Osteoblast (primary cell): ENCODE measurements at regions not wholly inside any gene's neighbourhood (a gene's known extent, or its start where the extent isn't known, plus 50 kb on each side); places are given as distances from the start of the nearest gene placed in this dataset.

ENCODE experiments used
- DNase-seq: peaks from one replicate; pipeline ENCODE4 v3.0.0; 2011; ENCODE audit warnings: low spot score, mixed read lengths; ENCODE audit not compliant: insufficient read length; ENCODE audit errors: missing footprints
- H2AFZ ChIP-seq: 2 replicates; pipeline ENCODE4 v1.6.0; 2011; ENCODE audit warnings: mild to moderate bottlenecking, low read length
- H3K27ac ChIP-seq: 2 replicates; pipeline ENCODE4 v1.5.1; 2011; ENCODE audit warnings: mild to moderate bottlenecking, low read depth, low read length, moderate library complexity
- H3K27me3 ChIP-seq: 2 replicates; pipeline ENCODE4 v1.6.0; 2012; ENCODE audit warnings: mild to moderate bottlenecking, control low read depth, inconsistent platforms, low read length, moderate library complexity; ENCODE audit not compliant: insufficient read depth
- H3K36me3 ChIP-seq: 2 replicates; pipeline ENCODE4 v1.5.1; 2011; ENCODE audit warnings: mild to moderate bottlenecking, low read length, control low read depth, moderate library complexity; ENCODE audit not compliant: insufficient read depth
- H3K4me1 ChIP-seq: 2 replicates; pipeline ENCODE4 v1.5.1; 2011; ENCODE audit warnings: mild to moderate bottlenecking, low read length, control low read depth, moderate library complexity; ENCODE audit not compliant: insufficient read depth
- H3K4me2 ChIP-seq: 2 replicates; pipeline ENCODE4 v1.6.0; 2011; ENCODE audit warnings: mild to moderate bottlenecking, low read length; ENCODE audit not compliant: insufficient read depth
- H3K4me3 ChIP-seq: fragments of 200-600 bp; sonication (generic); 3 replicates; pipeline ENCODE4 v1.5.1; 2012; ENCODE audit warnings: mild to moderate bottlenecking, low read length, inconsistent platforms; ENCODE audit not compliant: insufficient read depth
- H3K79me2 ChIP-seq: 2 replicates; pipeline ENCODE4 v1.6.0; 2012; ENCODE audit warnings: mild to moderate bottlenecking, low read length, control low read depth, inconsistent platforms; ENCODE audit not compliant: insufficient read depth
- H3K9me3 ChIP-seq: 2 replicates; pipeline ENCODE4 v1.5.1; 2011; ENCODE audit warnings: low read depth, low read length, control low read depth
- H4K20me1 ChIP-seq: 2 replicates; pipeline ENCODE4 v1.6.0; 2012; ENCODE audit warnings: mild to moderate bottlenecking, low read length, control low read depth; ENCODE audit not compliant: insufficient read depth
- TF ChIP-seq, protein P1 (sequence below): IDR thresholded peaks from 2 replicates; pipeline ENCODE4 v1.5.1; 2011; ENCODE audit warnings: mild to moderate bottlenecking, low read depth, low read length, moderate library complexity; ENCODE audit errors: extremely low read depth

DNA sequence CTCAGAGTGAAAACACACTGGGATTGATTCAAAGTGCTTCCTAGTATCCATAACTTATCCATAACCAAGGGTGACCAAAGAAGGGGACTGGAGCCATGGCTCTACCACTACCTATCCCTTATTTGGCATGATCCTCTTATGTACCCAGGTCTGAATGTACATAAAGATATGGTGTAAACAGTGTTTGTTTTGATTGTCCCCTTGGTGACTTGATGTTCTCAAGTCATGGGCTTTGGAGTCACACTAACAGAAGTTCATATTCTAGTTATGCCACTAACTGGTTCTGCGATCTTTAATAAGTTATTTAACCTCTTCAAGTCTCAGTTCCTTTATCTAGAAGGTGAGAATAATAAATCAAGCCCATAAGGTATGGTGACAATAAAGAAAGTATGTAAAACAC is 283.4 kb upstream of the PTGER4 start:
- Histone ChIP-seq H3K4me3 (no peak overlapping the region), H3K4me2 (no peak overlapping the region), H3K27me3 (no peaks in the 10 kb centered on the region), H4K20me1 (no peaks in the 10 kb centered on the region), H2AFZ (no peak overlapping the region), H3K36me3 (no peaks in the 10 kb centered on the region), H3K9me3 (no peaks in the 10 kb centered on the region), H3K4me1 (peaks cover under 1% of the 10 kb centered on the region), H3K27ac (no peak overlapping the region), H3K79me2 (no peaks in the 10 kb centered on the region)
- TF ChIP-seq, protein P1, sequence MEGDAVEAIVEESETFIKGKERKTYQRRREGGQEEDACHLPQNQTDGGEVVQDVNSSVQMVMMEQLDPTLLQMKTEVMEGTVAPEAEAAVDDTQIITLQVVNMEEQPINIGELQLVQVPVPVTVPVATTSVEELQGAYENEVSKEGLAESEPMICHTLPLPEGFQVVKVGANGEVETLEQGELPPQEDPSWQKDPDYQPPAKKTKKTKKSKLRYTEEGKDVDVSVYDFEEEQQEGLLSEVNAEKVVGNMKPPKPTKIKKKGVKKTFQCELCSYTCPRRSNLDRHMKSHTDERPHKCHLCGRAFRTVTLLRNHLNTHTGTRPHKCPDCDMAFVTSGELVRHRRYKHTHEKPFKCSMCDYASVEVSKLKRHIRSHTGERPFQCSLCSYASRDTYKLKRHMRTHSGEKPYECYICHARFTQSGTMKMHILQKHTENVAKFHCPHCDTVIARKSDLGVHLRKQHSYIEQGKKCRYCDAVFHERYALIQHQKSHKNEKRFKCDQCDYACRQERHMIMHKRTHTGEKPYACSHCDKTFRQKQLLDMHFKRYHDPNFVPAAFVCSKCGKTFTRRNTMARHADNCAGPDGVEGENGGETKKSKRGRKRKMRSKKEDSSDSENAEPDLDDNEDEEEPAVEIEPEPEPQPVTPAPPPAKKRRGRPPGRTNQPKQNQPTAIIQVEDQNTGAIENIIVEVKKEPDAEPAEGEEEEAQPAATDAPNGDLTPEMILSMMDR: no peak
- no peak for DNase-seq

DNA sequence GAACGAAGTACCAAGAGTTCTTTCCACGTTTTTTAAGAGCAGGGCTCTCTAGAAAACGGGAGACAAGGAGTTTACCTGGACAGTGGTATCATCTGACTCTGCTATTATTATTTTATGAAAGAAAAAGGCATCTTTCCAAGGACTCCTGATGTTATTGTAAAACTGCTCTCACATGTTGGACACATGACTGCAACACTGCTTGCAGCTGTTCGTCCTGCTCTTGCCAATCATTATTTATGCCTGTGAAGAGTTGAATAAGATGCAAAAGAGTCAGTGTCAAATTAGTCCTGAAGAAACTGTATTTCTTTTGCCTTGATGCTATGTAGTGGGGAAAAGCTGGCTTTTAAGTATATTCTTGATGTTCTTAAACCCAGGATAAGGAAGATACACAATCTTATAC is 284.5 kb upstream of the PTGER4 start:
- Histone ChIP-seq H3K27ac (no peak overlapping the region), H4K20me1 (no peaks in the 10 kb centered on the region), H3K36me3 (no peaks in the 10 kb centered on the region), H3K79me2 (no peaks in the 10 kb centered on the region), H2AFZ (no peak overlapping the region), H3K27me3 (no peaks in the 10 kb centered on the region), H3K4me3 (no peak overlapping the region), H3K4me2 (no peak overlapping the region), H3K9me3 (no peaks in the 10 kb centered on the region), H3K4me1 (no peaks in the 10 kb centered on the region)
- TF ChIP-seq, protein P1: no peak
- no peak for DNase-seq

GRCh38 chr5:40394698-40395097 is 285.0 kb upstream of the PTGER4 start:
- H3K36me3 ChIP-seq: no peaks in the 10 kb centered on the region
- H3K27ac ChIP-seq: no peak overlapping the region
- H3K27me3 ChIP-seq: no peaks in the 10 kb centered on the region
- H3K79me2 ChIP-seq: no peaks in the 10 kb centered on the region
- H4K20me1 ChIP-seq: no peaks in the 10 kb centered on the region
- no peak overlapping the region for H3K4me2 ChIP-seq
- TF ChIP-seq, protein P1: no peak
- H3K4me3 ChIP-seq: no peak overlapping the region
- no peaks in the 10 kb centered on the region for H3K9me3 ChIP-seq
- H2AFZ ChIP-seq: no peak overlapping the region
- DNase-seq: no peak
- no peaks in the 10 kb centered on the region for H3K4me1 ChIP-seq

DNA sequence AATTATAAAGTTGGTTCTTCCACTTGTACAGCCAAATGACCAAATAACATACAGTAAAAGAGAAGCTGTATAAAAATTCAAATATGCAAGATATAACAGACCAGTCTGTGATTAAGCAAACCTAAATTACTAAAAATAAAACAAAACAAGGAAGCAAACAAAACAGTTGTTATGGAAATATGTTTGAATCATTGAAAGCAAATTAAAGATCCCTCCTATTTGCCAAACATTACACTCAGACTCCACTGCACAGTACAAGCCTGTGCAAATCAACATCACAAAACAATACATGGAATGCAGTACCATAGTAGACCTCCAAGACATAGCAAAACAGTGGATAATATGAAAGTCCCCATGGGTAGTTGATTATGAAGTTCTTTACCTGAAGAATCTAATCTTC is 288.1 kb upstream of the PTGER4 start:
- Histone ChIP-seq H3K36me3 (no peaks in the 10 kb centered on the region), H3K79me2 (no peaks in the 10 kb centered on the region), H2AFZ (no peak overlapping the region), H3K9me3 (no peaks in the 10 kb centered on the region), H3K4me2 (no peak overlapping the region), H3K27me3 (no peaks in the 10 kb centered on the region), H4K20me1 (no peaks in the 10 kb centered on the region), H3K4me3 (no peak overlapping the region), H3K27ac (no peak overlapping the region), H3K4me1 (no peaks in the 10 kb centered on the region)
- TF ChIP-seq, protein P1: no peak
- DNase-seq: no peak
